Ovary (tissue), 7 donors: ENCODE measurements at regions not wholly inside any gene's neighbourhood (a gene's known extent, or its start where the extent isn't known, plus 50 kb on each side); places are given as distances from the start of the nearest gene placed in this dataset.

Source experiments
- DNase-seq, 5 donors: peaks; one replicate each; pipeline ENCODE4 v3.0.0-alpha.2; 2019 to 2020
- H3K27ac ChIP-seq, 2 donors: fragments of 200-600 bp; one replicate each; pipeline versions ENCODE4 v1.5.1 to v1.8.0; 2019 to 2022
- H3K27me3 ChIP-seq: fragments of 200-600 bp; one replicate; pipeline ENCODE4 v1.8.0; 2022
- H3K36me3 ChIP-seq: fragments of 200-600 bp; sonication (generic); one replicate; pipeline ENCODE4 v1.5.1; 2019
- H3K4me1 ChIP-seq: one replicate; pipeline ENCODE4 v1.8.1; 2013; ENCODE audit warnings: mild to moderate bottlenecking, moderate library complexity; ENCODE audit not compliant: insufficient read depth
- H3K4me3 ChIP-seq: fragments of 200-600 bp; sonication (generic); one replicate; pipeline ENCODE4 v1.5.1; 2017
- H3K9me3 ChIP-seq, 2 donors: fragments of 200-600 bp in 1 of 2; sonication (generic) in 1 of 2; one replicate each; pipeline versions ENCODE4 v1.5.1 to v1.8.1; 2013 to 2019; ENCODE audit warnings: mild to moderate bottlenecking in 1 of 2, moderate library complexity in 1 of 2
- EP300 ChIP-seq: sonication (generic); formaldehyde crosslinking; IDR thresholded peaks from one replicate; pipeline ENCODE4 v1.6.1; 2017; ENCODE audit warnings: antibody characterized with exemption
- POLR2A ChIP-seq: fragments of 450-650 bp; IDR thresholded peaks from one replicate; pipeline ENCODE4 v1.6.1; 2017; ENCODE audit warnings: antibody characterized with exemption, mild to moderate bottlenecking, moderate library complexity
- WGBS, 3 donors: extraction: QIAGEN DNeasy Blood & Tissue Kit in 1 of 3; methylation state at CpG; one replicate each; pipeline versions ENCODE4 v1.1.5 to v1.1.7; 2013 to 2017; 5-methylcytosine and 5-hydroxymethylcytosine counted together
- intact Hi-C, 4 donors: fragments of 100-400 bp; cut with DNase I; formaldehyde crosslinking; loops; one replicate each; pipeline versions ENCODE4 v1.11.0 to v1.15.1; 2022 to 2023
- TF ChIP-seq, protein P1 (sequence below), 3 donors: fragments of 450-650 bp in 2 of 3; fragments of 200-600 bp in 1 of 3; IDR thresholded peaks; one replicate each; pipeline versions ENCODE4 v1.5.1 to v1.8.0; 2016 to 2022; ENCODE audit warnings: antibody characterized with exemption in 3 of 3, mild to moderate bottlenecking in 1 of 3
- donor health status: DM: no; HTN: no; CAD: no; lungs with moderate emphysema.
- donor health status: DM: no; HTN: no; CAD: no.
- donor health status: Bipolar disorder and iron deficiency.
- donor health status: DM: no; HTN: no; CAD: no.
- donor health status: DM: yes; HTN: yes; CAD: no.

DNA sequence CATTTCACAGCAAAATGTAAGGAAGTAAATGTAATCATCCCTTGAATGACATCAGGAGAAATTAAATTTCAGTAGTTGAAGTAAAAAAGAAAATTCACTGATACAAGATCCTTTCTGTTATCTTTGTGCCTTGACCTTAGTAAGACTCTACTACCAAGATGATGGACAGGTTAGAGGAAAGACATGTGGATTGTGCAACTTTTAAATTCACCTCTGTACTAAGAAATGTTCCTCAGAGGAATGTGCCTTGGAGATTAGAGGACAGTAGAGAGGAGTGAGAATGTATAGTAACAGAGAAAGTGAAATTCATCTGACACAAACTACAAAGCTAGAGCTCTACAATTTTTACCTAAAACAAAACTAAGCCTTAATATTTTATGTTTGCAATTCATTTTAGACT lies 375.3 kb downstream of the PLOD2 start:
- Histone ChIP-seq H3K4me1 (no peaks in the 10 kb centered on the region), H3K9me3 (no peaks in the 10 kb centered on the region), H3K4me3 (no peak overlapping the region), H3K27me3 (no peaks in the 10 kb centered on the region), H3K27ac (no peak overlapping the region), H3K36me3 (no peaks in the 10 kb centered on the region)
- intact Hi-C loops = no loop called here
- TF ChIP-seq, protein P1, sequence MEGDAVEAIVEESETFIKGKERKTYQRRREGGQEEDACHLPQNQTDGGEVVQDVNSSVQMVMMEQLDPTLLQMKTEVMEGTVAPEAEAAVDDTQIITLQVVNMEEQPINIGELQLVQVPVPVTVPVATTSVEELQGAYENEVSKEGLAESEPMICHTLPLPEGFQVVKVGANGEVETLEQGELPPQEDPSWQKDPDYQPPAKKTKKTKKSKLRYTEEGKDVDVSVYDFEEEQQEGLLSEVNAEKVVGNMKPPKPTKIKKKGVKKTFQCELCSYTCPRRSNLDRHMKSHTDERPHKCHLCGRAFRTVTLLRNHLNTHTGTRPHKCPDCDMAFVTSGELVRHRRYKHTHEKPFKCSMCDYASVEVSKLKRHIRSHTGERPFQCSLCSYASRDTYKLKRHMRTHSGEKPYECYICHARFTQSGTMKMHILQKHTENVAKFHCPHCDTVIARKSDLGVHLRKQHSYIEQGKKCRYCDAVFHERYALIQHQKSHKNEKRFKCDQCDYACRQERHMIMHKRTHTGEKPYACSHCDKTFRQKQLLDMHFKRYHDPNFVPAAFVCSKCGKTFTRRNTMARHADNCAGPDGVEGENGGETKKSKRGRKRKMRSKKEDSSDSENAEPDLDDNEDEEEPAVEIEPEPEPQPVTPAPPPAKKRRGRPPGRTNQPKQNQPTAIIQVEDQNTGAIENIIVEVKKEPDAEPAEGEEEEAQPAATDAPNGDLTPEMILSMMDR (IDR thresholded peaks at IDR 0.05) = no peak
- TF ChIP-seq POLR2A (no peak), EP300 (no peak)
- DNase-seq = no peak

DNA sequence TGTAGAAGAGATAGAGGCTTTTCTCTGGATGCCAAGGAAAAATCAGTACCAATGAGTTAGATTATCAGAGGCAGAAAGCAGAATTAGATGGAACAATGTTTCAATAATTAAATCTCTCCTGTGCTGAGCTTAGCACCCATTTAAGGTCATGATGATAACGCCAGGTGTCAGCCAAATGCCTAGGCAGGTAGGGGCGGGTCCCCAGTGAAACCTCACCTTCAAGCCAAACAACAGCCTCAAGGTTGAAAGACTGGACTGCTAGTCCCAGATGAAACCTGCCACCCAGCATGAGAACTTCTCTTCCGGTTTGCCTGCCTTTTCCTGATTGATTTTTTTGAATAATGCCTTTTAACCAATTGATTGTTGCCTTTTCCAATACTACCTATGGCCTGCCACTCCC lies 363.0 kb downstream of the PLOD2 start:
- Histone ChIP-seq H3K9me3 (no peaks in the 10 kb centered on the region), H3K36me3 (no peaks in the 10 kb centered on the region), H3K4me1 (no peaks in the 10 kb centered on the region), H3K27ac (no peak overlapping the region), H3K27me3 (no peaks in the 10 kb centered on the region), H3K4me3 (no peak overlapping the region)
- DNase-seq = no peak
- 81 to 95% (median 94%) methylated on average over 3 of the region's 3 CpGs for WGBS, 3 donors
- TF ChIP-seq POLR2A (no peak), EP300 (no peak)
- TF ChIP-seq, protein P1 (IDR thresholded peaks at IDR 0.05) = no peak
- intact Hi-C loops = no loop called here

DNA sequence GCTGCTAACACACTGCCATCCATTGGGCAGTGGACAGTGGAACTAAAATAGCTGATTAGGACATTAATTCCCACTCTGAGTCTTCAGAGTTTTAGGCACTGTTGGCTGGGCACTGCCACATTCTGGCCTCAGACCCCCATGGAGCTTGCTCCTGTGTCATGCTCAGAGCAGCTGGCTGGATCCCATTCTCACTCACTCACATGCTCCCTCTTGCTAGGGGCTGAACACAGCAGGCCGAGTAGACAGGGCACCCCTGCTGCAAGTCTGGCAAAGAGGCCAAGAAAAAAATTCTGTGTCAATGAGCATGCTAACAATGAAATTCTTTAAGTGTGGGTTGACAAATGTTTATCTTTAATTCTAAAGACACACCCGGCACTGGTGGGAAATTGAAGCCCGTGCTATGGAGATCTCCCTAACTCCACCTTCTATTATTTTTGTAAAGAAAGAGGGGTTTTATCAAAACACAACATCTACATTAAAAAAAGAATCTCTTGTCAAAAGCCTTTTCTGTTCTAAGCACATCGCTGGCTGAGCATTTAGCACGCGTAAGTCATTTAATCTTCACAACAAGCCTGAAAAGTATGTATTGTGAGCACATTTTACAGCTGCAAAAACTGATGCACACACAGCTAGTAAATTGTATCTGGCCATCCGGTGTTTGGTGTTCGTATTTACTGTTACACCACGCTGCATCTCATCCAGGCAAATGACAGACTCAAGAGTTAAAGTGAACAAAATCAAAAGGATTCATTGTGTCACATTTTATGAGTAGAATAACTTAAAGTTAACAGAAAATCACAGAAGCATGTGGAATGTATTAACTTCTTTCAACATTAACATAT lies 362.1 kb downstream of the PLOD2 start:
- no peak overlapping the region for H3K27ac ChIP-seq
- no peaks in the 10 kb centered on the region for H3K36me3 ChIP-seq
- no peaks in the 10 kb centered on the region for H3K4me1 ChIP-seq
- TF ChIP-seq, protein P1 (IDR thresholded peaks at IDR 0.05) = no peak
- no peak for TF ChIP-seq POLR2A
- no peak for TF ChIP-seq EP300
- no peaks in the 10 kb centered on the region for H3K9me3 ChIP-seq
- no peak overlapping the region for H3K4me3 ChIP-seq
- DNase-seq = no peak
- WGBS, 3 donors = 73 to 80% (median 78%) methylated on average over 9 of the region's 9 CpGs
- intact Hi-C loops = no loop called here
- H3K27me3 ChIP-seq = no peaks in the 10 kb centered on the region

DNA sequence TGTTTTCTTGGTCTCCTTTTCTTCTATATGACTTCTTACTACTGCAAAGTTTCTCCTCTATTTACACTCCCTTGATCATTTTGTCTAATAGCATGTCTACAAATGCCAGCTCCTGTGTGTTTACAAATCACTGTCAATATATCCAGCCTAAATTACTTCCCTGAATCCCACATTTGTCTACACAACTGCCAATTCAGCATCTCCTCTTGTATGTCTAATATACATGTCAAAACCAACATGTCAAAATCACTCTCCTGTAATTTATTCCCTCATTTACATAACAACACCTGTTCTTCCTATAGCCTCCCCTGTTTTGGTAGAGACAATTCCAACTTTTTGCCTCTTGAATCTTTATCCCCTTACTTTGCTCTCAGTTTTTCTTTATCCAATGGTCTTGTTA lies 359.3 kb downstream of the PLOD2 start:
- Histone ChIP-seq H3K9me3 (no peaks in the 10 kb centered on the region), H3K27ac (no peak overlapping the region), H3K27me3 (no peaks in the 10 kb centered on the region), H3K4me3 (no peak overlapping the region), H3K4me1 (no peaks in the 10 kb centered on the region), H3K36me3 (no peaks in the 10 kb centered on the region)
- intact Hi-C loops = no loop called here
- TF ChIP-seq POLR2A (no peak), EP300 (no peak)
- TF ChIP-seq, protein P1 (IDR thresholded peaks at IDR 0.05) = no peak
- DNase-seq = no peak
